GM19238 (cell line): ENCODE measurements at regions not wholly inside any gene's neighbourhood (a gene's known extent, or its start where the extent isn't known, plus 50 kb on each side); places are given as distances from the start of the nearest gene placed in this dataset.

Experiments
- DNase-seq: peaks from one replicate; pipeline ENCODE4 v3.0.0; 2011; ENCODE audit warnings: low spot score; ENCODE audit not compliant: insufficient read length

GRCh38 chr7:47664650-47665195, 82.8 kb upstream of the TNS3 start:
- DNase-seq, result no peak

DNA sequence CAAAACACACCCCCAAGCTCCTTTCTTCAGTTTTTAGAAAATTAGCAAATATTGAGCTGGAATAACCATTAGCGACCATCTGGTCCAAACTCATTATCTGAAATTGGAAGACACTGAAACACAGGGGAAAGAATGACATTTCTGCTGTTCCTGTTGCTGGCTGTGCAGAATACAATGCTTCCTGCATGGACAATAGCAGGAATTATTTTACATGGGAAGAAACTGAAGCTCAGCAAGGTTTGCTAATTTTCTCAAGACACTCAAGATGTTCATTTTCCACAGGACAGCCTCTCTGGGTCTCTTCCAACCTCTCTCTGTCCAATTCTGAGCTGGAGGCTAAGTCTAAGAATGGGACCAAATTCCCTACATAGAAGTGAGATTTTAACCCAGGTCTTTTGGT, 81.9 kb upstream of the TNS3 start:
- no peak for DNase-seq

DNA sequence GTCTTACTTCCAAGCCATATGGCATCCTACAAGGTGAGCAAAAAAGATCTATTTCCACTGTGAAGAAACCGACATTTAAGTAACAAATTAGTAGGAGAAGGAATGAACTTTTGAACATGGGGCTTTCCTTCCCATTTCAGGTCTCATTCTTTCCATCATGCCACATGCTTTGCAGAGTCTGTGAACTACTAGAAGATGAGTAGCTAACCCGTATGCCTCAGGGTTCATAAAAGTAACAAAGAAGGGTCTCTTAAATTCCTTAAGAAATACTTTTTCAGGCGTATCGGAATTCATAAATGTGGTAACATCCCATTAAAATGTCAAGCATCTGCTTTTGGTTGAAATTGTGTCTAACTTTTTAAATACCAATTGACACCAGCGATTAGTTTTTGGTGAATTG, 81.3 kb upstream of the TNS3 start:
- no peak for DNase-seq

DNA sequence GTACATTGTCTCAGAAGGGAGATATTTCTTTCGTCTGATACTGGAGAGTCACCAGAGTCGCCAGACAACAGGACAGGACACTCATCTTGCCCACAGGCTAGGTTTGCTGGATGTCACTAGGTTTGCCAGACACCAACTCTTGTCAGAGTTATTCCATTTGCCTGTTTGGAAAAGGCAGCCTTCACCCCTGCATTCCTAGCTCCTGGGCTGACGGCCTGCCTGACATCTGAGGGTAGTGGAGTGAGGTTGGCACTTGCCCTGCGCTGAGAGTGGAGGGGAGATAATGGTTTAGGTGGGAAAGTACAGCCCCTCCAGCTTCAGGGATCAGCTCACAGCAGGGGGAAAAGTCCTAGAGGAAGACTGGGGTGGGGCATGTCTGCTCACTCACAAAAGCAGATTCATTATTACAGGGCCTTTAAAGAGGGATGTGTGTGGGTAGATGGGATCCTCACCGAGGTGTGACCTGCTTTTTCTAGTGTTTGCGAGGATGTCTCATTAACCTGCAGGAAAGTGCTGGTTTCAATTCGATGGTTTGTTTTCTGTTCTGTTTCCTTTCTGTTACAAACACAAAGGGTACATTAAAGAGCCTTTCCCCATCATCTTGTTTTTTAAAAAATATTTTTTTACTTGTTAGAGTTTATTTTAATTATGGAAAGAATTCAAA, 79.3 kb upstream of the TNS3 start:
- DNase-seq, result no peak

- DNase-seq, result no peak
Measured at GRCh38 chr7:47659664-47660462, 78.0 kb upstream of the TNS3 start.

DNA sequence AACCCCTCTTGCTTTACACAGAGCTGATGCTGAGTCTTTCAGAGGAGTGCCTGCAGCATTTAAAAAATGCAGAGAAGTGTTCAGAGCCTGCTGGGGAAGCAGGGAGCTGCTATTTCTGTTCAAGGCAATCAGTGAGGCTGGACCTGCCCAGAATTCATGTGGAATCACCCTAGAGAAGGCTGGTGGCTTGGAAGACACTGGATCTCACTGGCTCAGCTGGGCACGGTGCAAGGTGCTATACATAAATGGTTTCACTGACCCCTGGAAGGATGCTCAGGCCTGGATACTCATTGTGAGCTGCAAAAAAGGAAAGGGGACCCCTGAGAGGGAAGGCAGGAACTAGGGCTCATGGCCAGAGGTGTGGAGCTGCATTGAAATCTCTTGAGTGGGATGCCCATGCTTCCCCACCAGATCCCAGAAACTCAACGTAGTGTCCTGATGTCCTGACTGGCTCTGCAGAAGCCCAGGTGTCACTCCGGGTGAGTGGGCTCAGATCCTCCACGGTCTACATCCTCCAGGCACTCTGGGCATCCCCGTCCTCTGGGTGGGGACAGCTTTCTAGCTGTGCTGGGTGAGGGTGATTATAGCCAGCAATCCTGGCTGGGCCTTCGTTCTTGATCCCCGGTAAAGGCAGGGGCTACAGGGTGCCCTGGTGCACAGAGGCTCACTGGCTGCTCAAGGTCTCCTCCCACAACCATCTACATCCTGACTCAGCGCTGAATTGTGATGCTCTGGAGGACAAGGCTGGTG, 77.2 kb upstream of the TNS3 start:
- no peak for DNase-seq

- no peak for DNase-seq
Measured at GRCh38 chr7:47657126-47657525, 75.2 kb upstream of the TNS3 start.

DNA sequence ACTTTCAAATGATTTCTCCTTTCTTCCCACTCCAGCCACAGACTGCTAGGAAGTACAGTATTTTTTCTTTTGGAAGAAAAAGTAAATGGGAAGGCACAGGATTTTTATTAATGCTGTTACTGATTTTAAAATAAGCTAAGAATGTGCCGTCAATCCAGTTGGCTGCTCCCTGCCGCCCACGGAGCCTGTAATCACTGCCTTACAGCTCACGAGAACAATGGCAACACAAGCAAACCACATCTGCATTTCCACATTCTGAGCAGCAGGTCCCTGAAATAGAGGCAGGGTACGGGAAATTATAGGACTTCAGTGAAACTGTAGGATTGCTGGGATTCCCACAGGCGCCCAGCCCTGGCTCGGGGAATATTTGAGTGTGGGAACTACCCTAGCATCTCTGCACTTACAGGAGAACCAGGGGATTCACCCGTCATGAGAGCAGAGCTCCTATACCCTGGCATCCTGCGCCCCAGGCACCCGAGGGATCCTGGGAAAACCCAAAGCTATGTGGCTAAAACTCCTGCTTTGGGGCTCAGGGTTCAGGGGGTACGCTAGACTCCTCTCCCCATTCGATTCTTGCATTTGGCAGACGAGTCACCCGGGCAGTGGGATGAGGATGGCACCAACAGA, 72.9 kb upstream of the TNS3 start:
- DNase-seq, result no peak

- no peak for DNase-seq
Measured at GRCh38 chr7:47653550-47654411, 71.9 kb upstream of the TNS3 start.

- DNase-seq, result no peak
Measured at GRCh38 chr7:47652591-47652990, 70.7 kb upstream of the TNS3 start.

DNA sequence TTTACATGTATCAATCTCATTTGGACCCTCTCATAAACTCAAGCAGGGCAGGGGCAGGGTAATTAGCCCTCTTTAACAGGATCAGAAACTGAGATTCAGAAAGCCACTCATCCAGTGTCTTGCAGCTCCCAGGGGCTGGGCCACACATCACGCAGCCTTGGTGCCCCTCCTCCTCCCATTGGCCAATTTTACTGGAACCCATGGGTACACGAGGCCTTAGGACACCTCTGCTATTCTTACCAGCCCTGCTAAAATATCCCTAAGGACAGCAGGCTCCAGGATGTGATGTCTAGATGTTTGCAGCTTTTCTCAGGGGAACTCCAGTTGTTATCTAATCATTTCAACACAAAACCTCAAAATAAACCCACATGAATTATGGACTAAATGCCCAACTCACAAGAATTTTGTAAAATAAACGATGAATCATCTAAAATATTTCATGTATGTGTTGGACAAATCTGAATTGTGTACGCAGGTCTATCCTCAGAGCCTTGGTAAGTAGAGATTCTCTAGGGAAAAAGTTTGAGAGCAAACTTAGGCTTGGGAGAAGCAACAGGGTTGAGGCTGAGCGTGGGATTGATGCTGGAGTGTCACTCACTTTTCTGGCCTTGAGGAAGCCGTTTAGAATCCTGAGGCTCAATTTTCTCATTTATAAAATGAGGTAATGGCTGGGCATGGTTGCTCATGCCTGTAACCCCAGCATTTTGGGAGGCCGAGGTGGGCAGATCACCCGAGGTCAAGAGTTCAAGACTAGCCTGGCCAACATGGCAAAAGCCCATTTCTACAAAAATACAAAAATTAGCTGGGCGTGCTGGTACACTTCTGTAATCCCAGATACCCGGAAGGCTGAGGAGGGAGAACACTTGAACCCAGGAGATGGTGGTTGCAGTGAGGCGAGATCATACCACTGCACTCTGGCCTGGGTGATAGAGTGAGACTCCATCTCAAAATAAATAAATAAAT, 69.7 kb upstream of the TNS3 start:
- no peak for DNase-seq

DNA sequence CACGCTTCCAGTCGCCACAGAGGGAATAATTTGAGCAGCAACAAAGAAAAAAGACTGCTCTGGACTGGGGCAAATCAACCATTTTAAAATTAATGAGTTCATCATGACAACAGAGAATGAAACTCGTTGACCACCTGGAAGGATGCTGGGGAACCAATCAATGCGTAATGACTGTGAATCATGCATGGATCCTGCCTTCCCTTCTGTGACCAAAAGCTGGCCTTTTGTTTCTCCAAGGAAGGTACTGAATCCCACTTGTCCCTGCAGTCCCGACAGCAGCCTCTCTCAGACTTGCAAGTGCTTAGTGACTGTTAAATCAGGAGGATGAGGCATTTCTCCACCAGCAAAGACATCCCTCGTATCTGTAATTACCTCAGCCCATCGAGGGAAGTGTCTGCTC, 68.0 kb upstream of the TNS3 start:
- no peak for DNase-seq

GRCh38 chr7:47648275-47648925, 66.5 kb upstream of the TNS3 start:
- DNase-seq, result no peak

DNA sequence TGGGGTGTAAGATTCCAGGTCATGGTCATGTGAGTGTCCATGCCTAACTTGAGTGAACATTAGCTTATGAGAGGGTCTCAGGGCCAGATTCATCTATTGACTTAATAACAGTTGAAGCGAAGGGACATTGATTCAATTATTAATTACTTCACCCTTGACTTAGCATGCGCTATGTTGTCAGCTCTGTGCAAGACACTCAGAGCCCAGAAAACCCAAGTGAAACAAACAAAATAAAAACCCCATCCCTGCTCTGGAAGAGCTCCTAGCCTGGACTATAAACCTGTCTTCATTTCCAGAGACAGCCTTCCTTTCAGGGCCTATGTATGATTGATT, 66.0 kb upstream of the TNS3 start:
- no peak for DNase-seq

GRCh38 chr7:47647181-47647917, 65.4 kb upstream of the TNS3 start:
- DNase-seq, result no peak

GRCh38 chr7:47643716-47644400, 61.9 kb upstream of the TNS3 start:
- DNase-seq, result no peak

DNA sequence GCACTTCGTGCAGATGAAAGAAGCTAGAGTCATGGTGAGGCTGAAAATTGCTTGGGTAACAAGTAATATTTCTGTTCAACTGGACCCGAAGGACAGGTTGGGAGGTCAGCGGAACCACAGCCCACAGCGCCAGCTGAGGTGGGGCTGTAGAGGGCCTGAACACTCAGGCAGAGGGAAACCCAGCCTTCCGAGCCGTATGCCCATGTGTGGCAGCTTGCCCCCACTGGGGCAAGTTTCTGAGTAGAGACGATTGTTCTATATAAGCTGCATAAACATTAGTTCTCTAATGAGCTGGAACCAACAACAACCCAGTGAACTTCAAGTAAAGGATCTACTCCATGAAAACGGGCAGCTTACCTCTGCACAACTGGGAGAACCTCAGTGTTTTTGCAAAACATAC, 58.4 kb upstream of the TNS3 start:
- no peak for DNase-seq
